HepG2 (cell line): ENCODE measurements at regions not wholly inside any gene's neighbourhood (a gene's known extent, or its start where the extent isn't known, plus 50 kb on each side); places are given as distances from the start of the nearest gene placed in this dataset.

Experiments
- ATAC-seq: fragments of 200-7000 bp; cut with Tn5 transposase; 3 replicates; pipeline ENCODE4 v1.9.1; 2020; ENCODE audit warnings: mild to moderate bottlenecking, moderate library complexity
- BruUV-seq: library from RNA; stranded (reverse); fragments of 400-500 nt; replicated peaks from 2 replicates; lab custom pipeline; 2021; lab: Mats Ljungman, UMichigan
- CTCF ChIA-PET: fragments of 300-600 bp; formaldehyde crosslinking; extraction: SDS; loops from one replicate; lab custom pipeline; 2021; ENCODE audit warnings: low total read pairs, inconsistent platforms, low intra/inter-chr PET ratio; lab: Yijun Ruan, JAX
- POLR2A ChIA-PET: fragments of 350-600 bp; sonication (Branson Sonifier 250); formaldehyde crosslinking; loops from one replicate; lab custom pipeline; 2020; ENCODE audit warnings: antibody characterized with exemption, inconsistent platforms; lab: Yijun Ruan, JAX
- DNase-seq: peaks from one replicate; pipeline ENCODE4 v3.0.0-alpha.2; 2015; ENCODE audit warnings: low spot score
- FAIRE-seq: peaks from 3 replicates; lab custom pipeline; 2011; peaks lifted over from hg19 to GRCh38; lab: Jason Lieb, UNC
- H2AFZ ChIP-seq: one replicate; pipeline ENCODE4 v1.6.1; 2011; ENCODE audit warnings: low read length, inconsistent platforms
- H3K27ac ChIP-seq: fragments of 300-600 bp; 3 replicates; pipeline ENCODE4 v1.8.0; 2011; ENCODE audit warnings: mixed run types, mild to moderate bottlenecking, mixed read lengths, low read length, inconsistent platforms; ENCODE audit not compliant: insufficient read depth; ENCODE audit errors: extremely low read length
- H3K27me3 ChIP-seq, 2 experiments: fragments of 200-600 bp in 1 of 2; 2 replicates in 1 of 2; 3 replicates in 1 of 2; pipeline versions ENCODE4 v1.6.0 to v1.8.0; 2011; ENCODE audit warnings: low read length in 2 of 2, mild to moderate bottlenecking in 2 of 2, moderate library complexity in 2 of 2, inconsistent platforms in 1 of 2; ENCODE audit not compliant: insufficient read depth in 2 of 2, control insufficient read depth in 1 of 2
- H3K36me3 ChIP-seq, 2 experiments: fragments of 200-600 bp in 1 of 2; replicated peaks in 1 of 2; 2 replicates in 1 of 2; 3 replicates in 1 of 2; pipeline versions ENCODE4 v1.5.1 to v1.8.0; 2011; ENCODE audit warnings: low read length in 2 of 2, inconsistent platforms in 1 of 2; ENCODE audit not compliant: insufficient read depth in 2 of 2, control insufficient read depth in 1 of 2
- H3K4me1 ChIP-seq: 2 replicates; pipeline ENCODE4 v1.5.1; 2012; ENCODE audit warnings: low read length, inconsistent platforms; ENCODE audit not compliant: insufficient read depth
- H3K4me2 ChIP-seq: 2 replicates; pipeline ENCODE4 v1.6.0; 2011; ENCODE audit warnings: low read depth, low read length, inconsistent platforms
- H3K4me3 ChIP-seq, 3 experiments: fragments of 200-600 bp in 1 of 3; sonication (generic), shearing (Covaris generic) in 1 of 3; replicated peaks in 1 of 3; 2 replicates each; pipeline ENCODE4 v1.5.1; 2011 to 2016; ENCODE audit warnings: low read length in 3 of 3, inconsistent platforms in 2 of 3, low read depth in 2 of 3, mild to moderate bottlenecking in 2 of 3, control low read depth in 1 of 3, mixed read lengths in 1 of 3; ENCODE audit not compliant: insufficient read depth in 1 of 3
- H3K79me2 ChIP-seq: one replicate; pipeline ENCODE4 v1.6.1; 2011; ENCODE audit warnings: low read length, inconsistent platforms; ENCODE audit not compliant: insufficient read depth
- H3K9ac ChIP-seq: 2 replicates; pipeline ENCODE4 v1.6.0; 2011; ENCODE audit warnings: mild to moderate bottlenecking, low read depth, low read length, inconsistent platforms; ENCODE audit not compliant: insufficient read depth
- H3K9me3 ChIP-seq: 2 replicates; pipeline ENCODE4 v1.5.1; 2012; ENCODE audit warnings: mild to moderate bottlenecking, low read length
- H4K20me1 ChIP-seq: 2 replicates; pipeline ENCODE4 v1.6.0; 2011; ENCODE audit warnings: inconsistent platforms, mild to moderate bottlenecking, low read length, moderate library complexity; ENCODE audit not compliant: insufficient read depth
- ELF3 ChIP-seq: IDR thresholded peaks from 2 replicates; pipeline ENCODE4 v1.6.1; 2016; ENCODE audit warnings: missing genetic modification reagents, missing compliant biosample characterization
- NR2F6 ChIP-seq, 2 experiments: IDR thresholded peaks; 2 replicates each; pipeline ENCODE4 v1.6.1; 2016; ENCODE audit warnings: antibody characterized with exemption in 1 of 2, mild to moderate bottlenecking in 1 of 2
- PAF1 ChIP-seq: IDR thresholded peaks from 2 replicates; pipeline ENCODE4 v1.6.1; 2016; ENCODE audit warnings: missing genetic modification reagents, missing compliant biosample characterization
- PRMT3 ChIP-seq: sonication (generic); formaldehyde crosslinking; IDR thresholded peaks from 2 replicates; pipeline ENCODE4 v1.8.1; 2022; ENCODE audit warnings: low read depth, mild to moderate bottlenecking, moderate library complexity, missing genetic modification reagents, borderline replicate concordance
- ZBTB7B ChIP-seq: sonication (generic); formaldehyde crosslinking; IDR thresholded peaks from 2 replicates; pipeline ENCODE4 v1.4.0; 2020; ENCODE audit warnings: missing genetic modification reagents
- ZNF20 ChIP-seq: sonication (generic); formaldehyde crosslinking; IDR thresholded peaks from 2 replicates; pipeline ENCODE4 v1.4.0; 2020; ENCODE audit warnings: mild to moderate bottlenecking, moderate library complexity, missing genetic modification reagents
- ZNF75D ChIP-seq: sonication (generic); formaldehyde crosslinking; IDR thresholded peaks from 2 replicates; pipeline ENCODE4 v1.8.1; 2023; ENCODE audit warnings: missing genetic modification reagents, mild to moderate bottlenecking, borderline replicate concordance
- ZNF83 ChIP-seq: sonication (generic); formaldehyde crosslinking; IDR thresholded peaks from 2 replicates; pipeline ENCODE4 v1.4.0; 2020; ENCODE audit warnings: missing genetic modification reagents, mild to moderate bottlenecking, borderline replicate concordance
- ZSCAN21 ChIP-seq: sonication (generic); formaldehyde crosslinking; IDR thresholded peaks from 2 replicates; pipeline ENCODE4 v1.8.0; 2022; ENCODE audit warnings: mild to moderate bottlenecking, missing genetic modification reagents, moderate library complexity, borderline replicate concordance
- ZSCAN29 ChIP-seq: sonication (generic); formaldehyde crosslinking; conservative IDR thresholded peaks from 2 replicates; pipeline ENCODE4 v1.4.0; 2020; ENCODE audit warnings: mild to moderate bottlenecking, missing genetic modification reagents
- WGBS: methylation state at CpG from one replicate; pipeline ENCODE4 v1.1.6; 2017; ENCODE audit warnings: low lambda C conversion rate; 5-methylcytosine and 5-hydroxymethylcytosine counted together
- in situ Hi-C: cut with HindIII; loops from 2 replicates; pipeline ENCODE4 v1.10.0; 2017; ENCODE audit warnings: low pct_unique_long_range_greater_than_20kb; ENCODE audit not compliant: extremely low pct_ligation_motif_present
- intact Hi-C: fragments of 100-400 bp; cut with micrococcal nuclease; formaldehyde crosslinking; loops from one replicate; pipeline ENCODE4 v1.10.0; 2022; ENCODE audit not compliant: unreplicated experiment
- TF ChIP-seq, protein P1 (sequence below): sonication (generic); formaldehyde crosslinking; IDR thresholded peaks from 2 replicates; pipeline ENCODE4 v1.5.1; 2020; ENCODE audit warnings: missing genetic modification reagents, mild to moderate bottlenecking, borderline replicate concordance
- TF ChIP-seq, protein P2 (sequence below): IDR thresholded peaks from 2 replicates; pipeline ENCODE4 v1.6.1; 2016; ENCODE audit warnings: mild to moderate bottlenecking

DNA sequence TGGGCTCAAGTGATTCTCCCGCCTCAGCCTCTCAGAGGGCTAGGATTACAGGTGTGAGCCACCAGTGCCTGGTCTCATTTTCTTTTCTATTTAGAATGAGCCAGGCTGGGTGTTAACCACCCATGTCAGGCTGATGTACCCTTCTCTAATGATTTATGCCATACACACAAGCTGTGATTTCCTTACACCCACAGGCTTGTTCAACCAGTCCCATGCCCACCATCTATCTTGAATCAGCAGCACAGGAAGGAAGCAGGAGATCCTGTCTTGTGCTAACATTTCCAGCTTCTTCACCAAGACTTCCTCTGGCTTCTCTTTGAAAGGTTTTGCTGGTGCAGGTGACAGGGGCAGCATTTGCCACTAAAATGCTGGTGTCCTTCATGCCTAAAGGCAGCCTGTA, 176.4 kb downstream of the GATA3 start:
- TF ChIP-seq PRMT3 (no peak), ZBTB7B (CRISPR knock-in tag) (no peak), ELF3 (CRISPR knock-in tag) (no peak), ZNF20 (CRISPR knock-in tag) (no peak), ZSCAN21 (CRISPR knock-in tag) (no peak), NR2F6 (IDR thresholded peaks at IDR 0.05) (no peak), NR2F6 (CRISPR knock-in tag; IDR thresholded peaks at IDR 0.05) (no peak), PAF1 (no peak), ZNF83 (CRISPR knock-in tag) (no peak), ZSCAN29 (CRISPR knock-in tag) (no peak), ZNF75D (CRISPR knock-in tag) (no peak)
- TF ChIP-seq, protein P1, sequence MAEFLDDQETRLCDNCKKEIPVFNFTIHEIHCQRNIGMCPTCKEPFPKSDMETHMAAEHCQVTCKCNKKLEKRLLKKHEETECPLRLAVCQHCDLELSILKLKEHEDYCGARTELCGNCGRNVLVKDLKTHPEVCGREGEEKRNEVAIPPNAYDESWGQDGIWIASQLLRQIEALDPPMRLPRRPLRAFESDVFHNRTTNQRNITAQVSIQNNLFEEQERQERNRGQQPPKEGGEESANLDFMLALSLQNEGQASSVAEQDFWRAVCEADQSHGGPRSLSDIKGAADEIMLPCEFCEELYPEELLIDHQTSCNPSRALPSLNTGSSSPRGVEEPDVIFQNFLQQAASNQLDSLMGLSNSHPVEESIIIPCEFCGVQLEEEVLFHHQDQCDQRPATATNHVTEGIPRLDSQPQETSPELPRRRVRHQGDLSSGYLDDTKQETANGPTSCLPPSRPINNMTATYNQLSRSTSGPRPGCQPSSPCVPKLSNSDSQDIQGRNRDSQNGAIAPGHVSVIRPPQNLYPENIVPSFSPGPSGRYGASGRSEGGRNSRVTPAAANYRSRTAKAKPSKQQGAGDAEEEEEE = no peak
- TF ChIP-seq, protein P2, sequence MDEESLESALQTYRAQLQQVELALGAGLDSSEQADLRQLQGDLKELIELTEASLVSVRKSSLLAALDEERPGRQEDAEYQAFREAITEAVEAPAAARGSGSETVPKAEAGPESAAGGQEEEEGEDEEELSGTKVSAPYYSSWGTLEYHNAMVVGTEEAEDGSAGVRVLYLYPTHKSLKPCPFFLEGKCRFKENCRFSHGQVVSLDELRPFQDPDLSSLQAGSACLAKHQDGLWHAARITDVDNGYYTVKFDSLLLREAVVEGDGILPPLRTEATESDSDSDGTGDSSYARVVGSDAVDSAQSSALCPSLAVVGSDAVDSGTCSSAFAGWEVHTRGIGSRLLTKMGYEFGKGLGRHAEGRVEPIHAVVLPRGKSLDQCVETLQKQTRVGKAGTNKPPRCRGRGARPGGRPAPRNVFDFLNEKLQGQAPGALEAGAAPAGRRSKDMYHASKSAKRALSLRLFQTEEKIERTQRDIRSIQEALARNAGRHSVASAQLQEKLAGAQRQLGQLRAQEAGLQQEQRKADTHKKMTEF (CRISPR knock-in tag) = no peak
- TF ChIP-seq, all 625 proteins: peak for 0
- no peak for ATAC-seq
- Histone ChIP-seq H2AFZ (no peak overlapping the region), H3K4me2 (no peak overlapping the region), H3K27ac (no peak overlapping the region), H3K79me2 (no peaks in the 10 kb centered on the region), H4K20me1 (no peaks in the 10 kb centered on the region), H3K9me3 (no peaks in the 10 kb centered on the region), H3K27me3 (peaks cover 0 to 9% of the 10 kb centered on the region in 2 experiments; a peak in 1 of 5 replicates), H3K9ac (no peak overlapping the region), H3K4me3 (no peak overlapping the region), H3K4me1 (no peaks in the 10 kb centered on the region), H3K36me3 (no peaks in the 10 kb centered on the region)
- POLR2A ChIA-PET = no interaction called here
- CTCF ChIA-PET = no interaction called here
- 54% methylated on average over 1 of the region's 1 CpG for WGBS
- in situ Hi-C loops = no loop called here
- intact Hi-C loops = no loop called here
- no peak for FAIRE-seq
- no TSS peak for BruUV-seq
- DNase-seq = no peak
